OCI-LY7 (cell line): ENCODE measurements at regions not wholly inside any gene's neighbourhood (a gene's known extent, or its start where the extent isn't known, plus 50 kb on each side); places are given as distances from the start of the nearest gene placed in this dataset.

ENCODE experiments used
- BruUV-seq: library from RNA; stranded (reverse); fragments of 400-500 nt; replicated peaks from 2 replicates; lab custom pipeline; 2021; lab: Mats Ljungman, UMichigan
- CTCF ChIA-PET: fragments of 300-600 bp; sonication (Branson Sonifier 250); formaldehyde crosslinking; loops from one replicate; lab custom pipeline; 2022; ENCODE audit warnings: antibody characterized with exemption; ENCODE audit not compliant: unreplicated experiment; lab: Charles Lee
- POLR2A ChIA-PET: fragments of 300-600 bp; sonication (Branson Sonifier 250); formaldehyde crosslinking; loops from one replicate; lab custom pipeline; 2022; ENCODE audit warnings: antibody characterized with exemption; lab: Charles Lee
- DNase-seq: peaks from one replicate; pipeline ENCODE4 v3.0.0-alpha.2; 2015; ENCODE audit warnings: low spot score
- H2AFZ ChIP-seq: fragments of 200-600 bp; sonication (generic), shearing (Covaris generic); 2 replicates; pipeline ENCODE4 v1.6.1; 2014; ENCODE audit warnings: mild to moderate bottlenecking, antibody characterized with exemption, low read length, moderate library complexity
- H3K27ac ChIP-seq: fragments of 200-600 bp; sonication (generic); 2 replicates; pipeline ENCODE4 v1.5.1; 2014; ENCODE audit warnings: mixed run types, low read depth, mild to moderate bottlenecking, moderate library complexity, low read length, inconsistent platforms; ENCODE audit not compliant: poor library complexity, severe bottlenecking
- H3K36me3 ChIP-seq: fragments of 200-600 bp; sonication (generic); 2 replicates; pipeline ENCODE4 v1.6.1; 2014; ENCODE audit warnings: mild to moderate bottlenecking, antibody characterized with exemption, low read length, moderate library complexity, mixed read lengths; ENCODE audit not compliant: insufficient read depth
- H3K4me1 ChIP-seq: fragments of 200-600 bp; sonication (generic); 2 replicates; pipeline ENCODE4 v1.5.1; 2014; ENCODE audit warnings: mild to moderate bottlenecking, low read length; ENCODE audit not compliant: insufficient read depth, poor library complexity, severe bottlenecking
- H3K4me2 ChIP-seq: fragments of 200-600 bp; sonication (generic); 2 replicates; pipeline ENCODE4 v1.6.1; 2014; ENCODE audit warnings: mild to moderate bottlenecking, low read length
- H3K4me3 ChIP-seq: fragments of 200-600 bp; sonication (generic); 2 replicates; pipeline ENCODE4 v1.5.1; 2014; ENCODE audit warnings: mild to moderate bottlenecking, low read depth, low read length; ENCODE audit not compliant: poor library complexity, severe bottlenecking
- H3K79me2 ChIP-seq: fragments of 200-600 bp; sonication (generic); 2 replicates; pipeline ENCODE4 v1.6.1; 2016; ENCODE audit warnings: low read depth, mild to moderate bottlenecking, low read length, moderate library complexity, mixed read lengths; ENCODE audit not compliant: insufficient read depth
- H3K9me2 ChIP-seq: fragments of 200-600 bp; sonication (generic); 2 replicates; pipeline ENCODE4 v1.6.1; 2016; ENCODE audit warnings: mild to moderate bottlenecking, low read length, mixed read lengths; ENCODE audit not compliant: insufficient read depth
- H3K9me3 ChIP-seq: fragments of 200-600 bp; sonication (generic); 2 replicates; pipeline ENCODE4 v1.6.1; 2014; ENCODE audit warnings: mild to moderate bottlenecking, mixed run types, low read length, mixed read lengths
- H4K20me1 ChIP-seq: fragments of 200-600 bp; sonication (generic); 2 replicates; pipeline ENCODE4 v1.6.1; 2014; ENCODE audit warnings: mild to moderate bottlenecking, antibody characterized with exemption, low read length, moderate library complexity, mixed read lengths; ENCODE audit not compliant: insufficient read depth
- EZH2phosphoT487 ChIP-seq: fragments of 200-600 bp; sonication (generic); IDR thresholded peaks from 2 replicates; pipeline ENCODE4 v1.6.1; 2018; ENCODE audit warnings: low read depth, borderline replicate concordance, mild to moderate bottlenecking, mixed run types, antibody characterized with exemption, low read length, moderate library complexity, mixed read lengths
- intact Hi-C: fragments of 100-400 bp; cut with micrococcal nuclease; formaldehyde crosslinking; loops from one replicate; pipeline ENCODE4 v1.10.0; 2022; ENCODE audit not compliant: unreplicated experiment
- TF ChIP-seq, protein P1 (sequence below): fragments of 200-600 bp; sonication (generic); conservative IDR thresholded peaks from 2 replicates; pipeline ENCODE4 v1.5.1; 2014; ENCODE audit warnings: mild to moderate bottlenecking, antibody characterized with exemption, low read length, moderate library complexity, mixed read lengths

DNA sequence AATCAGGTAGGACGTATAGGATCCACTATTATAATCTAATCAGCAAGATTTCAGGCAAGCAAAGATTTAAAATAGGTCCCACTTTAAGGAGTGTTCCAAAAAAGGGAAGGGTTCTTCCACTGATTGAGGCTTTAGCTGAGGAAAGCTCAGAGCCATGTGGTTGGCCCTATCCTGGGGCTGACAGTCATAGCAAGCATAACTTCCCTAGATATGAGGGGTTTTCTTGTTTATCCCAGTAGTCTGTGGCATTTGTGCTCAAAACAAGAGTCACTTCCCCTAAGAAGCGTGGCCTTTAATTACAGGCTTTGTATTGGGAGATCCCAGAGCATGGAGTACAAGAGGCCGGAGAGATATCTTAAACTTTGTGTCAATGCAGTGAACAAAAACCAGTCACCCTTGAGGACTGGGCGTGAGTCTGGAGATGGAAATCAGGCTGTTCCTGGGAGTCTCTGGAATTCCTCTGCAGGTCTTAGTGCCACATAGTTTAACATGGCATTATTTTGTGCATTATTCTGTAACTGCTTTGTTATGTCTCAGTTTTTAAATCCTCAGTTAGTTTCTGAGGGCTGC lies 136.9 kb upstream of the FBXO11 start:
- Histone ChIP-seq H3K9me3 (no peaks in the 10 kb centered on the region), H3K9me2 (no peaks in the 10 kb centered on the region), H3K27ac (no peak overlapping the region), H4K20me1 (no peaks in the 10 kb centered on the region), H3K79me2 (no peaks in the 10 kb centered on the region), H3K4me1 (peaks cover 7% of the 10 kb centered on the region), H3K4me2 (no peak overlapping the region), H2AFZ (no peak overlapping the region), H3K36me3 (no peaks in the 10 kb centered on the region), H3K4me3 (no peak overlapping the region)
- CTCF ChIA-PET: no interaction called here
- intact Hi-C loops: no loop called here
- BruUV-seq: no TSS peak
- no peak for TF ChIP-seq EZH2phosphoT487
- TF ChIP-seq, protein P1, sequence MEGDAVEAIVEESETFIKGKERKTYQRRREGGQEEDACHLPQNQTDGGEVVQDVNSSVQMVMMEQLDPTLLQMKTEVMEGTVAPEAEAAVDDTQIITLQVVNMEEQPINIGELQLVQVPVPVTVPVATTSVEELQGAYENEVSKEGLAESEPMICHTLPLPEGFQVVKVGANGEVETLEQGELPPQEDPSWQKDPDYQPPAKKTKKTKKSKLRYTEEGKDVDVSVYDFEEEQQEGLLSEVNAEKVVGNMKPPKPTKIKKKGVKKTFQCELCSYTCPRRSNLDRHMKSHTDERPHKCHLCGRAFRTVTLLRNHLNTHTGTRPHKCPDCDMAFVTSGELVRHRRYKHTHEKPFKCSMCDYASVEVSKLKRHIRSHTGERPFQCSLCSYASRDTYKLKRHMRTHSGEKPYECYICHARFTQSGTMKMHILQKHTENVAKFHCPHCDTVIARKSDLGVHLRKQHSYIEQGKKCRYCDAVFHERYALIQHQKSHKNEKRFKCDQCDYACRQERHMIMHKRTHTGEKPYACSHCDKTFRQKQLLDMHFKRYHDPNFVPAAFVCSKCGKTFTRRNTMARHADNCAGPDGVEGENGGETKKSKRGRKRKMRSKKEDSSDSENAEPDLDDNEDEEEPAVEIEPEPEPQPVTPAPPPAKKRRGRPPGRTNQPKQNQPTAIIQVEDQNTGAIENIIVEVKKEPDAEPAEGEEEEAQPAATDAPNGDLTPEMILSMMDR: no peak
- POLR2A ChIA-PET: no interaction called here
- no peak for DNase-seq

DNA sequence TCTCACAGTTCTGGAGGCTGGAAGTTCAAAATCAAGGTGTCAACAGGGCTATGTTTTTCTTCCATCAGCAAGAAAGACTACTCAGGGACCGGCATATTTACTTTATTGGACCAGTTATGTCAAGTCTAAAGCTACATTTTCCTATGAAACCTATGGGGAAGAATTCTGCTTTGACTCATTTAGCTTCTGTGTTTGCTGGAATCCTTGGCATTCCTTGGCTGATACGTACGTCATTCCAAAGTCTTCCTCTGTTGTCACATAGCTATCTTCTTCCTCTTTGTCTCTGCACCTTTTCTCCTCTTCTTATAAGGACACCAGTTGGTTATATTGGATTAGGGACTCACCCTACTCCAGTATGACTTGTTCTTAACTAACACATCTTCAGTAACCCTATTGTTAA lies 137.4 kb upstream of the FBXO11 start:
- no TSS peak for BruUV-seq
- H3K9me3 ChIP-seq: no peaks in the 10 kb centered on the region
- H3K4me2 ChIP-seq: no peak overlapping the region
- CTCF ChIA-PET: no interaction called here
- no peaks in the 10 kb centered on the region for H4K20me1 ChIP-seq
- intact Hi-C loops: no loop called here
- H3K4me3 ChIP-seq: no peak overlapping the region
- POLR2A ChIA-PET: no interaction called here
- H3K27ac ChIP-seq: no peak overlapping the region
- no peak for DNase-seq
- H3K79me2 ChIP-seq: no peaks in the 10 kb centered on the region
- peaks cover 7% of the 10 kb centered on the region for H3K4me1 ChIP-seq
- TF ChIP-seq, protein P1: no peak
- TF ChIP-seq EZH2phosphoT487: no peak
- no peak overlapping the region for H2AFZ ChIP-seq
- H3K9me2 ChIP-seq: no peaks in the 10 kb centered on the region
- H3K36me3 ChIP-seq: no peaks in the 10 kb centered on the region

DNA sequence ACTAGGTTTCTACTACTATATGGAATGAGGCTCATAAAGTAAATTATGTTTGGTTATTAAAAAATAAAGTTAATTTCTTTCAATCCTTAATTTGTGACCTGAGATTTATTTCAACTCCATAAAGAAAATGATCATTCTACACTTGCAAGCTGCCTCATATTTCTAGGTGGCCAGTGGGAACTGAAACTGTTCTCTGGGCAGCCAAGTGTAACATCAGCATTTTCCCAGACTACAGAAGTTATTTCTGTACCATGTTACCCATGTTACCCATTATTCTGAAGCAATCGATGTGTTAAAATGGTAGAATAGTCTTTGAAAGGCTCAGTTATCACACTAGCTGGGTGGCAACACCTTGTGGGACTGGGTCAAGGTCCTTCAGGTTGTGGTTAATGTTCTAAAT lies 139.3 kb upstream of the FBXO11 start:
- intact Hi-C loops: no loop called here
- Histone ChIP-seq H3K79me2 (no peaks in the 10 kb centered on the region), H3K4me2 (no peak overlapping the region), H3K9me2 (no peaks in the 10 kb centered on the region), H3K36me3 (no peaks in the 10 kb centered on the region), H3K4me3 (no peak overlapping the region), H4K20me1 (no peaks in the 10 kb centered on the region), H3K4me1 (peaks cover 7% of the 10 kb centered on the region), H3K9me3 (no peaks in the 10 kb centered on the region), H2AFZ (no peak overlapping the region), H3K27ac (no peak overlapping the region)
- peak; percentile 6 for DNase-seq
- POLR2A ChIA-PET: interaction anchor here (0.7 kb wide), 1 partner anchor 28 kb away, joined by 5 read pairs; no protein-coding TSS in a partner anchor
- CTCF ChIA-PET: no interaction called here
- TF ChIP-seq EZH2phosphoT487: no peak
- TF ChIP-seq, protein P1: no peak
- BruUV-seq: no TSS peak
